D721Med (cell line): ENCODE measurements at regions not wholly inside any gene's neighbourhood (a gene's known extent, or its start where the extent isn't known, plus 50 kb on each side); places are given as distances from the start of the nearest gene placed in this dataset.

Source experiments
- DNase-seq: peaks from one replicate; pipeline ENCODE4 v3.0.0; 2011; ENCODE audit warnings: low spot score; ENCODE audit not compliant: insufficient read length
- FAIRE-seq: peaks from 2 replicates; lab custom pipeline; 2011; peaks lifted over from hg19 to GRCh38; lab: Jason Lieb, UNC
- TF ChIP-seq, protein P1 (sequence below): IDR thresholded peaks from 2 replicates; pipeline ENCODE4 v1.5.1; 2012; ENCODE audit warnings: mild to moderate bottlenecking, control low read depth; ENCODE audit not compliant: insufficient read depth; ENCODE audit errors: missing control alignments

DNA sequence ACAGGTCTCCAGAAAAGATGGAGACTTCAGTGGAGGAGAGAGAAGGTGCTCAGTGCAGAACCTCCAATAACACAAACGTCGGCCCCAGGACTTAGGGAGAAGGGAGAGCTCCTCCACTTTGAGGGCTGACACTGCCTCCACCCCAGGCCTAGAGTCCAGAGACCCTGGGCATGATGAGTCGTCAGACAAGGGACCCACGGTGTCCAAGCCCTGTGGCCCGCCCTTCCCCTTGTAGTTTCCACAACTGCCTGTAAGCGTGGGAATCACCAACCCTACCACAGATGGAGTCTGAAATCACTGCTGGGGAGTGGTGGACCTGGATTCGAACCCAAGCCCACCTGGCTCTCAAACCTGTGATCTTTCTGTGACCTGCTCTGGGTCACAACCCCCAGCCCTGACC lies 281.1 kb downstream of the NPHP4 start:
- DNase-seq (no peak), FAIRE-seq (no peak)
- TF ChIP-seq, protein P1, sequence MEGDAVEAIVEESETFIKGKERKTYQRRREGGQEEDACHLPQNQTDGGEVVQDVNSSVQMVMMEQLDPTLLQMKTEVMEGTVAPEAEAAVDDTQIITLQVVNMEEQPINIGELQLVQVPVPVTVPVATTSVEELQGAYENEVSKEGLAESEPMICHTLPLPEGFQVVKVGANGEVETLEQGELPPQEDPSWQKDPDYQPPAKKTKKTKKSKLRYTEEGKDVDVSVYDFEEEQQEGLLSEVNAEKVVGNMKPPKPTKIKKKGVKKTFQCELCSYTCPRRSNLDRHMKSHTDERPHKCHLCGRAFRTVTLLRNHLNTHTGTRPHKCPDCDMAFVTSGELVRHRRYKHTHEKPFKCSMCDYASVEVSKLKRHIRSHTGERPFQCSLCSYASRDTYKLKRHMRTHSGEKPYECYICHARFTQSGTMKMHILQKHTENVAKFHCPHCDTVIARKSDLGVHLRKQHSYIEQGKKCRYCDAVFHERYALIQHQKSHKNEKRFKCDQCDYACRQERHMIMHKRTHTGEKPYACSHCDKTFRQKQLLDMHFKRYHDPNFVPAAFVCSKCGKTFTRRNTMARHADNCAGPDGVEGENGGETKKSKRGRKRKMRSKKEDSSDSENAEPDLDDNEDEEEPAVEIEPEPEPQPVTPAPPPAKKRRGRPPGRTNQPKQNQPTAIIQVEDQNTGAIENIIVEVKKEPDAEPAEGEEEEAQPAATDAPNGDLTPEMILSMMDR = no peak

DNA sequence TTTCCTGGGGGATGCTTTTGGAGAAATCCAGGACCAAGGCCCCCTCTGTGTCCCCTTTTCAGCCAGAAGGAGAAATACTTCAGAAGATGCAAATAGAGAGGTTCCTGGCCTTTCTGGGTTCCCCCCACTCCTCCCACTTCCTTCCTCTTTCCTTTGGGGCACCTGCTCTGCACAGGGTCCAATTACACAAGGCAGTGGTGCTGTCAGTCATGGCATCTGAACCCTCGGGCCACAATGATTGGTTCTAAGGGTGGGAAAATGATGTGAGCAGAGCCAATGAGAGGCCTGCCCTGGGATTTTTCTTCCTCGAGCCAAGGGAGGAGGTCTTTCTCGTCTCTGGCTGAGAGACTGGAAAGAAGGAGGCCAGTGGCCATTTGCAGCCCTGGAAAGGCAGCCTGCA lies 282.2 kb downstream of the NPHP4 start:
- DNase-seq = no peak
- FAIRE-seq = no peak
- TF ChIP-seq, protein P1 = no peak

DNA sequence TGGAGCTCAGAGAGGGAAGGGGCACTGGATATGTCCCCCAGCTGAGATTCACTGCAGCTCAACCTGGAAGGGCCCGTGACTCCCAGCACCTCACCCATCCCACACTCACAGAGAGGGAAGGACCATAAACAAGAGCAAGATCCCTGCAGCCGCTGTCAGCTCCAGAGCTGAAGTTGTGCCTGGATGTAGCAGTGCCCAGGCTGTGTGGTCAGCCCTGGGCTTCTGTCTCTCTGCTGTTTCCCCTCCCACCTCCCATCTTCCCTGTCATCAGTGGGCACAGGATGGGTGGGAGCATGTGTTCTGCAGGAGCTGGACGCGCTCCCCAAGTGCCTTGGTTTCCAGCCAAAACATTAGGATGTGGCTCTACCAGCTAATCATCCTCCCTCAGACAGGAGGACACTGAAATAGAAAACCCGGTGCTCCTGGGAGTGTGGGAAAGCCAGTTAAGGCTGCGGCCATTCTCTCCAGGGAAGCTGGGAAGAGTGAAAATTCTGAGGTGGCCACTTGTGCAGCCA lies 282.7 kb downstream of the NPHP4 start:
- FAIRE-seq = no peak
- DNase-seq = no peak
- TF ChIP-seq, protein P1 = no peak

DNA sequence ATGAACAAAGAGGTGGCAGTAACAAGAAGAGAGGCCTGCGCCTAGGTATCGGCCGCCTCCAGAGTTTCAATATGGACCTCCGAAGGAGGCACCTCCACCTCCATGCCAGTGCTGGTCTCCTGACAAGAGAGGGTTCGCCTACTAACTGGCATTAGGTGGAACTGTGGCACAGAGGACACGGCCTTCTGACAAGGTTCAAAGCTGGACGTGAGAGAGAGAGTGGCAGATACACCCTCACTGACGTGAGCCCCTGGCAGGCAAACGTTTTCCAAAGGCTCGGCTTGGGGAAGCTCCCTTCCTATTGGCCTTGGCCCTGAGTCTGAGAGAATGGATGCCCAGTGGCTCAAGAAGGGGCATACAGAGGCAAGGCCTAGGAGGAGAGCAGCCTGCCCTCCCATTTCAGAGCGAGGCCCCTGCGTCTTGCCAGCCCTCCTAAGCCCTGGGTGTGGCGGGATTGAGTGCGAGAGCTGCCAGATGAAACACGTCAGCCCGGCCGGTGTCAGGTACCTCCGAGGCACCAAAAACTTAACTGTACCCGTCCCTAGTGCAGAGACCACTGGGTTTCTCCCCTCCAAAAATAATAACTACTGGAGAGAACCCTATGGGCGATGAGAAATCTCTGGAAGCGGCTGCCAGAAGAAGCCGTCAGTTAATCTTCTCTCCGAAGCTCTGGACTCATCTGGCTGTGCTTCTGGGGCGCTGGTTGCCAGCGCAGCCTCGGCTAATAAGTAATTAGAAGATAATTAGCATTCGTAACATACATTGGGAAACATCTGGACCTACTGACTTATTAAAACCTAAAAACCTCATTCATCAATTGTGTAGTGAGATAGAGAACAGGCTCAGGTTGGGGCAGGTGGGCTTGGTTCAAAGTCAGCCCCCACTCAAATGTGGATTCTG lies 283.6 kb downstream of the NPHP4 start:
- TF ChIP-seq, protein P1 = no peak
- FAIRE-seq (no peak), DNase-seq (no peak)

DNA sequence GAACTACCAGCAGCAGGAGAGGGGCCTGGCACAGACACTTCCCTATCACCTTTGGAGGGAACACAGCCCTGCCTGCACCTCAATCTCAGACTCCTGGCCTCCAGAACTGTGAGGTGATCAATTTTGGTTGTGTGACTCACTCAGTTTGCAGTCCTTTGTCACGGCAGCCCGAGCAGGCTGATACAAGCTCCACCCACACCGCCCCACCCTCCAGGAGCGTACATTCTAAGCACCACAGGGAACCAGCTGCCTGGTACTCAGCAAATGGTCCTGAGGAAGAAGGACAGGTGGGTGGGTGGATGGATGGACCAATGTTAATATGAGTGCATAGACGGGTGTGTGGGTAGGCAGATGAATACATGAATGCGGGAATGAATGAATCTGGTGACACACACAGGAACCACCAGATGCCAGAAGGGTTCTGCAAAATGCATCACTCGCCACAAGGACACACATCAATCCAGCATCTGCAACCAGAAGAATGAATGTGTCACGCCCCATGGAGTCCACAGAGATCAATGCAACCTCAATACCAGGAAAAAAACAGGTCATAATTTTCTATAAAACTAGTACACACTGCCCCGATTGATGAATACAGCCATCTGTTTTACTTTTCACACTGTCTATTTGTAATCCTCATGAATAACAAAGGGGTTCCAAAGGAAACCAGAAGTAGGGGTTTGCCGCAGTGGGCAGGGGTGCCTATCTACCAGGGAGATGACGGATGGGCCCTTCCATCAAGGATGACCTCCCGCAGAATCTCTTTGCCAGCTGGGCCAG lies 284.5 kb downstream of the NPHP4 start:
- no peak for DNase-seq
- TF ChIP-seq, protein P1 = no peak
- FAIRE-seq = no peak

DNA sequence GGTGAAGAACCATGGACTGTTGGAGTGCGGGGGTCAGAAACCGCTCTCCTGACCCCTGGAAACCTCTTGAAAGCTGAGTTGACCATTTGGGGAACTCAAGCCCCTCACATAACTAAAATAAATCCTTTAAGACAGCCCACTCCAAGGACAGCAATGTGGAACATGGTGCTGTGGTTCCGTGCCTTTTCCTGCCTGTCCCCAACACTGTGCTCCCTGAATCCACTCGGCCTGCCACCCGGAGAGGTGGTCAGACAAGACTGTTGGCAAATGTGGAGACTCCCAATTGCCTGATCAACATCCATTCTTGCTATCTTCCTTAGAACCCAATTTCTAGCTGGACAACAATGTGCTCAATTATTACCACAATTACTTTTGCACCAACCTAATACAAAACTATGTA lies 286.0 kb downstream of the NPHP4 start:
- TF ChIP-seq, protein P1 = no peak
- DNase-seq (no peak), FAIRE-seq (no peak)
